GM23338 (cell line): ENCODE measurements at regions not wholly inside any gene's neighbourhood (a gene's known extent, or its start where the extent isn't known, plus 50 kb on each side); places are given as distances from the start of the nearest gene placed in this dataset.

Source experiments
- CREB1 ChIP-seq: fragments of 250-450 bp; sonication (Bioruptor Pico); IDR thresholded peaks from 2 replicates; pipeline ENCODE4 v1.5.0; 2020; ENCODE audit warnings: low read depth, mild to moderate bottlenecking, moderate library complexity
- EZH2 ChIP-seq: fragments of 200-600 bp; sonication (generic); IDR thresholded peaks from one replicate; pipeline ENCODE4 v1.8.0; 2017; ENCODE audit warnings: antibody characterized with exemption, mild to moderate bottlenecking, low read depth; ENCODE audit not compliant: unreplicated experiment
- POLR2AphosphoS5 ChIP-seq: IDR thresholded peaks from 2 replicates; pipeline ENCODE4 v1.6.1; 2016; ENCODE audit warnings: antibody characterized with exemption, low read depth
- STAT1 ChIP-seq: IDR thresholded peaks from one replicate; pipeline ENCODE4 v1.6.1; 2016; ENCODE audit warnings: antibody characterized with exemption; ENCODE audit not compliant: unreplicated experiment
- TF ChIP-seq, protein P1 (sequence below), 2 experiments: fragments of 200-600 bp in 1 of 2; sonication (generic) in 1 of 2; conservative IDR thresholded peaks; 2 replicates each; pipeline versions ENCODE4 v1.5.1 to v1.6.1; 2016 to 2017; ENCODE audit warnings: antibody characterized with exemption in 2 of 2, low read depth in 2 of 2, mild to moderate bottlenecking in 2 of 2, moderate library complexity in 1 of 2
- TF ChIP-seq, protein P2 (sequence below): IDR thresholded peaks from 2 replicates; pipeline ENCODE4 v1.6.1; 2016; ENCODE audit warnings: antibody characterized with exemption
- TF ChIP-seq, protein P3 (sequence below): IDR thresholded peaks from one replicate; pipeline ENCODE4 v1.6.1; 2018; ENCODE audit warnings: antibody characterized with exemption; ENCODE audit not compliant: unreplicated experiment

DNA sequence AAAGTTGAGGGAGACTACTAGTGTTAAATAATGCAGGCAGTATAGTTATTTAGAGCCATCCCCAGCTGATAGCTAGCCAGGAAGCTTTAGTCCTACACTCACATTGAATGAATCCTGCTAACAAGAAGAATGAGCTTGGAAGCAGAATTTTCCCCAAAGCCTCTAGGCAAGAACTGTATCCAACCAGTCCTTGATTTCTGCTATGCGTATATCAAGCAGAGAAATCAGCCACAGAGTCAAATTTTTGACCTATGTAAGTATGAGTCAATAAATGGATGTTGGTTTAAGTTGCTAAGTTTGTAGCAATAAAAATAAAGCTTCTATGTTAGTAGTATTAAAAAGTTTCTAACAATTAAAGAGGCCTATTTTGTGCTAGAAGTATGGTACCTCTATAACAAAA is 672.1 kb upstream of the CHD1 start:
- TF ChIP-seq, protein P1, sequence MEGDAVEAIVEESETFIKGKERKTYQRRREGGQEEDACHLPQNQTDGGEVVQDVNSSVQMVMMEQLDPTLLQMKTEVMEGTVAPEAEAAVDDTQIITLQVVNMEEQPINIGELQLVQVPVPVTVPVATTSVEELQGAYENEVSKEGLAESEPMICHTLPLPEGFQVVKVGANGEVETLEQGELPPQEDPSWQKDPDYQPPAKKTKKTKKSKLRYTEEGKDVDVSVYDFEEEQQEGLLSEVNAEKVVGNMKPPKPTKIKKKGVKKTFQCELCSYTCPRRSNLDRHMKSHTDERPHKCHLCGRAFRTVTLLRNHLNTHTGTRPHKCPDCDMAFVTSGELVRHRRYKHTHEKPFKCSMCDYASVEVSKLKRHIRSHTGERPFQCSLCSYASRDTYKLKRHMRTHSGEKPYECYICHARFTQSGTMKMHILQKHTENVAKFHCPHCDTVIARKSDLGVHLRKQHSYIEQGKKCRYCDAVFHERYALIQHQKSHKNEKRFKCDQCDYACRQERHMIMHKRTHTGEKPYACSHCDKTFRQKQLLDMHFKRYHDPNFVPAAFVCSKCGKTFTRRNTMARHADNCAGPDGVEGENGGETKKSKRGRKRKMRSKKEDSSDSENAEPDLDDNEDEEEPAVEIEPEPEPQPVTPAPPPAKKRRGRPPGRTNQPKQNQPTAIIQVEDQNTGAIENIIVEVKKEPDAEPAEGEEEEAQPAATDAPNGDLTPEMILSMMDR (conservative IDR thresholded peaks at IDR 0.05; ENCODE audit: low read depth in 2 of 2): no peak
- TF ChIP-seq CREB1 (CRISPR knock-in tag) (no peak), POLR2AphosphoS5 (no peak), EZH2 (no peak), STAT1 (no peak)
- TF ChIP-seq, protein P2, sequence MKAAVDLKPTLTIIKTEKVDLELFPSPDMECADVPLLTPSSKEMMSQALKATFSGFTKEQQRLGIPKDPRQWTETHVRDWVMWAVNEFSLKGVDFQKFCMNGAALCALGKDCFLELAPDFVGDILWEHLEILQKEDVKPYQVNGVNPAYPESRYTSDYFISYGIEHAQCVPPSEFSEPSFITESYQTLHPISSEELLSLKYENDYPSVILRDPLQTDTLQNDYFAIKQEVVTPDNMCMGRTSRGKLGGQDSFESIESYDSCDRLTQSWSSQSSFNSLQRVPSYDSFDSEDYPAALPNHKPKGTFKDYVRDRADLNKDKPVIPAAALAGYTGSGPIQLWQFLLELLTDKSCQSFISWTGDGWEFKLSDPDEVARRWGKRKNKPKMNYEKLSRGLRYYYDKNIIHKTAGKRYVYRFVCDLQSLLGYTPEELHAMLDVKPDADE: no peak
- TF ChIP-seq, protein P3, sequence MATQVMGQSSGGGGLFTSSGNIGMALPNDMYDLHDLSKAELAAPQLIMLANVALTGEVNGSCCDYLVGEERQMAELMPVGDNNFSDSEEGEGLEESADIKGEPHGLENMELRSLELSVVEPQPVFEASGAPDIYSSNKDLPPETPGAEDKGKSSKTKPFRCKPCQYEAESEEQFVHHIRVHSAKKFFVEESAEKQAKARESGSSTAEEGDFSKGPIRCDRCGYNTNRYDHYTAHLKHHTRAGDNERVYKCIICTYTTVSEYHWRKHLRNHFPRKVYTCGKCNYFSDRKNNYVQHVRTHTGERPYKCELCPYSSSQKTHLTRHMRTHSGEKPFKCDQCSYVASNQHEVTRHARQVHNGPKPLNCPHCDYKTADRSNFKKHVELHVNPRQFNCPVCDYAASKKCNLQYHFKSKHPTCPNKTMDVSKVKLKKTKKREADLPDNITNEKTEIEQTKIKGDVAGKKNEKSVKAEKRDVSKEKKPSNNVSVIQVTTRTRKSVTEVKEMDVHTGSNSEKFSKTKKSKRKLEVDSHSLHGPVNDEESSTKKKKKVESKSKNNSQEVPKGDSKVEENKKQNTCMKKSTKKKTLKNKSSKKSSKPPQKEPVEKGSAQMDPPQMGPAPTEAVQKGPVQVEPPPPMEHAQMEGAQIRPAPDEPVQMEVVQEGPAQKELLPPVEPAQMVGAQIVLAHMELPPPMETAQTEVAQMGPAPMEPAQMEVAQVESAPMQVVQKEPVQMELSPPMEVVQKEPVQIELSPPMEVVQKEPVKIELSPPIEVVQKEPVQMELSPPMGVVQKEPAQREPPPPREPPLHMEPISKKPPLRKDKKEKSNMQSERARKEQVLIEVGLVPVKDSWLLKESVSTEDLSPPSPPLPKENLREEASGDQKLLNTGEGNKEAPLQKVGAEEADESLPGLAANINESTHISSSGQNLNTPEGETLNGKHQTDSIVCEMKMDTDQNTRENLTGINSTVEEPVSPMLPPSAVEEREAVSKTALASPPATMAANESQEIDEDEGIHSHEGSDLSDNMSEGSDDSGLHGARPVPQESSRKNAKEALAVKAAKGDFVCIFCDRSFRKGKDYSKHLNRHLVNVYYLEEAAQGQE: no peak
